ENCODE measurements at regions not wholly inside any gene's neighbourhood (a gene's known extent, or its start where the extent isn't known, plus 50 kb on each side); places are given as distances from the start of the nearest gene placed in this dataset.

- no peak for TF ChIP-seq GATA2 (IDR thresholded peaks at IDR 0.05; ENCODE audit: low read depth, low read length)
- no peak for TF ChIP-seq GATA3 (IDR thresholded peaks at IDR 0.05; ENCODE audit: low read depth, low read length)
Observed at GRCh38 chr15:81807806-81808205, 238.0 kb downstream of the MEX3B start.

All from SH-SY5Y (cell line).